GM12878 (cell line): ENCODE measurements at regions not wholly inside any gene's neighbourhood (a gene's known extent, or its start where the extent isn't known, plus 50 kb on each side); places are given as distances from the start of the nearest gene placed in this dataset.

Source experiments
- ATAC-seq: fragments of 200-7000 bp; cut with Tn5 transposase; 3 replicates; pipeline ENCODE4 v1.9.1; 2020; ENCODE audit warnings: mild to moderate bottlenecking, moderate library complexity
- BruUV-seq: library from RNA; stranded (reverse); fragments of 400-500 nt; replicated peaks from 2 replicates; lab custom pipeline; 2021; lab: Mats Ljungman, UMichigan
- CTCF ChIA-PET: fragments of 300-600 bp; sonication (Branson Sonifier 250); formaldehyde crosslinking; extraction: SDS; loops from one replicate; lab custom pipeline; 2021; ENCODE audit warnings: inconsistent platforms; lab: Yijun Ruan, JAX
- POLR2A ChIA-PET: fragments of 350-600 bp; formaldehyde crosslinking; extraction: SDS; loops from one replicate; lab custom pipeline; 2021; ENCODE audit warnings: inconsistent platforms; lab: Charles Lee
- RAD21 ChIA-PET: fragments of 300-600 bp; sonication (Branson Sonifier 250); formaldehyde crosslinking; loops from one replicate; lab custom pipeline; 2023; ENCODE audit warnings: antibody characterized with exemption; ENCODE audit not compliant: unreplicated experiment; lab: Charles Lee
- SMC1A ChIA-PET: fragments of 300-600 bp; sonication (Branson Sonifier 250); formaldehyde crosslinking; loops from one replicate; lab custom pipeline; 2023; ENCODE audit not compliant: unreplicated experiment, uncharacterized antibody; lab: Charles Lee
- DNase-seq: peaks from one replicate; pipeline ENCODE4 v3.0.0-alpha.2; 2011; ENCODE audit warnings: low read depth, low spot score
- FAIRE-seq: peaks from 3 replicates; lab custom pipeline; 2011; peaks lifted over from hg19 to GRCh38; lab: Jason Lieb, UNC
- H2AFZ ChIP-seq: 2 replicates; pipeline ENCODE4 v1.6.0; 2011; ENCODE audit warnings: low read depth, low read length, control low read depth; ENCODE audit not compliant: control insufficient read depth
- H3K27ac ChIP-seq: 2 replicates; pipeline ENCODE4 v1.5.1; 2011; ENCODE audit warnings: control low read depth; ENCODE audit not compliant: control insufficient read depth, insufficient read depth
- H3K27me3 ChIP-seq, 2 experiments: replicated peaks in 1 of 2; 2 replicates each; pipeline versions ENCODE4 v1.6.0 to v1.6.1; 2011; ENCODE audit warnings: low read length in 1 of 2; ENCODE audit not compliant: control insufficient read depth in 2 of 2, insufficient read depth in 2 of 2
- H3K36me3 ChIP-seq, 2 experiments: 2 replicates each; pipeline ENCODE4 v1.5.1; 2011; ENCODE audit warnings: low read length in 1 of 2; ENCODE audit not compliant: control insufficient read depth in 2 of 2, insufficient read depth in 2 of 2
- H3K4me1 ChIP-seq: 2 replicates; pipeline ENCODE4 v1.6.1; 2011; ENCODE audit warnings: mild to moderate bottlenecking, low read length, moderate library complexity, mixed read lengths; ENCODE audit not compliant: control insufficient read depth, insufficient read depth
- H3K4me2 ChIP-seq: 2 replicates; pipeline ENCODE4 v1.6.0; 2011; ENCODE audit warnings: control low read depth; ENCODE audit not compliant: control insufficient read depth, insufficient read depth
- H3K4me3 ChIP-seq: fragments of 200-600 bp; sonication (generic); 2 replicates; pipeline ENCODE4 v1.5.1; 2016
- H3K79me2 ChIP-seq: 2 replicates; pipeline ENCODE4 v1.6.0; 2011; ENCODE audit warnings: low read length; ENCODE audit not compliant: control insufficient read depth, insufficient read depth
- H3K9ac ChIP-seq: 2 replicates; pipeline ENCODE4 v1.8.0; 2011; ENCODE audit warnings: low read length, control low read depth, mixed read lengths; ENCODE audit not compliant: control insufficient read depth, insufficient read depth
- H3K9me3 ChIP-seq: replicated peaks from 3 replicates; pipeline ENCODE4 v1.5.1; 2011; ENCODE audit warnings: mild to moderate bottlenecking, low read length; ENCODE audit not compliant: control insufficient read depth, insufficient read depth
- H4K20me1 ChIP-seq: 2 replicates; pipeline ENCODE4 v1.6.0; 2011; ENCODE audit not compliant: control insufficient read depth, insufficient read depth
- ASH2L ChIP-seq: fragments of 300-600, 200-600 bp; sonication (generic); IDR thresholded peaks from 2 replicates; pipeline ENCODE4 v1.6.1; 2017; ENCODE audit warnings: low read depth, mild to moderate bottlenecking, borderline replicate concordance
- BACH1 ChIP-seq: fragments of 450-650 bp; IDR thresholded peaks from 2 replicates; pipeline ENCODE4 v1.6.1; 2017; ENCODE audit warnings: mild to moderate bottlenecking, borderline replicate concordance
- BCL11A ChIP-seq: IDR thresholded peaks from 2 replicates; pipeline ENCODE4 v1.6.1; 2011; ENCODE audit warnings: low read depth, low read length
- CHD1 ChIP-seq: IDR thresholded peaks from 2 replicates; pipeline ENCODE4 v1.6.1; 2012; ENCODE audit warnings: low read depth, low read length, improper control_type of control experiment
- ESRRA ChIP-seq: IDR thresholded peaks from 2 replicates; pipeline ENCODE4 v1.6.1; 2012; ENCODE audit warnings: mild to moderate bottlenecking, low read length, improper control_type of control experiment
- HDGF ChIP-seq: fragments of 450-650 bp; IDR thresholded peaks from 2 replicates; pipeline ENCODE4 v1.6.1; 2016; ENCODE audit warnings: antibody characterized with exemption
- POLR2AphosphoS2 ChIP-seq: IDR thresholded peaks from 2 replicates; pipeline ENCODE4 v1.6.1; 2011; ENCODE audit warnings: low read depth, mild to moderate bottlenecking, low read length, improper control_type of control experiment, moderate library complexity
- POU2F2 ChIP-seq: IDR thresholded peaks from 3 replicates; pipeline ENCODE4 v1.6.1; 2011; ENCODE audit warnings: low read depth, mild to moderate bottlenecking, low read length, borderline replicate concordance
- RB1 ChIP-seq: fragments of 450-650 bp; formaldehyde crosslinking; IDR thresholded peaks from 2 replicates; pipeline ENCODE4 v1.6.1; 2017; ENCODE audit warnings: mild to moderate bottlenecking, borderline replicate concordance
- ZNF217 ChIP-seq: fragments of 450-650 bp; IDR thresholded peaks from 2 replicates; pipeline ENCODE4 v1.6.1; 2017; ENCODE audit warnings: antibody characterized with exemption, mild to moderate bottlenecking
- ZSCAN29 ChIP-seq: fragments of 450-650 bp; IDR thresholded peaks from 2 replicates; pipeline ENCODE4 v1.6.1; 2017; ENCODE audit warnings: mild to moderate bottlenecking, moderate library complexity
- WGBS: methylation state at CpG from one replicate; pipeline ENCODE4 v1.1.6; 2016; ENCODE audit warnings: low lambda C conversion rate; ENCODE audit not compliant: insufficient replicate concordance, insufficient coverage; ENCODE audit errors: missing lambda C conversion rate; 5-methylcytosine and 5-hydroxymethylcytosine counted together
- in situ Hi-C: fragments of 300-500 bp; cut with MboI; formaldehyde crosslinking; loops from 9 replicates; pipeline ENCODE4 v1.14.3; 2018; ENCODE audit warnings: mixed read lengths
- intact Hi-C: fragments of 100-400 bp; cut with micrococcal nuclease; formaldehyde crosslinking; loops from one replicate; pipeline ENCODE4 v1.14.2; 2022; ENCODE audit not compliant: unreplicated experiment
- TF ChIP-seq, protein P1 (sequence below): fragments of 450-650 bp; IDR thresholded peaks from 2 replicates; pipeline ENCODE4 v1.6.1; 2017; ENCODE audit warnings: borderline replicate concordance
- TF ChIP-seq, protein P2 (sequence below): fragments of 450-650 bp; formaldehyde crosslinking; IDR thresholded peaks from 2 replicates; pipeline ENCODE4 v1.4.0; 2022; ENCODE audit warnings: mild to moderate bottlenecking, moderate library complexity
- TF ChIP-seq, protein P3 (sequence below): fragments of 450-650 bp; IDR thresholded peaks from 2 replicates; pipeline ENCODE4 v1.6.1; 2014; ENCODE audit warnings: mild to moderate bottlenecking
- TF ChIP-seq, protein P4 (sequence below): fragments of 450-650 bp; IDR thresholded peaks from 2 replicates; pipeline ENCODE4 v1.6.1; 2016; ENCODE audit warnings: mild to moderate bottlenecking

DNA sequence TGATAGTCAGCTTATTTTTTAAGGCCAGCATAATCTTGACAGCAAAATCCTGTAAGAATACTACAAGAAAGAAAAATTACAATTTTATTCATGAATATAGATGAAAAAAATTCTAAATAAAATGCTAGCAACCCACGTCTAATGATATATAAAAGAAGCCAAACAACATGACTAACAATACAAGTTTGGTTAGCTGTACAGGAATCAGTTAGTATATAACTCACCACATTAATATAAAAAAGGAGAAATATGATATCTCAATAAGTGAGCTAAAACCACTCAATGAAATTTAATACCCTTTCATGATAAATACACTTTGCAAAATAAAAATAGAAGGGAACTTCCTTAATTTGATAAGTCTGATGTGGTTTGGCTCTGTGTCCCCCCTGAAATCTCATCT, 139.7 kb upstream of the MAN2A1 start:
- BruUV-seq: no TSS peak
- POLR2A ChIA-PET: no interaction called here
- FAIRE-seq: no peak

More for the DNA sequence above, 139.7 kb upstream of the MAN2A1 start:
- TF ChIP-seq BACH1 (no peak), ZNF217 (no peak), ESRRA (no peak), ASH2L (no peak), HDGF (no peak), ZSCAN29 (no peak), POLR2AphosphoS2 (no peak), POU2F2 (no peak), RB1 (no peak), CHD1 (no peak), BCL11A (no peak)
- TF ChIP-seq, protein P1, sequence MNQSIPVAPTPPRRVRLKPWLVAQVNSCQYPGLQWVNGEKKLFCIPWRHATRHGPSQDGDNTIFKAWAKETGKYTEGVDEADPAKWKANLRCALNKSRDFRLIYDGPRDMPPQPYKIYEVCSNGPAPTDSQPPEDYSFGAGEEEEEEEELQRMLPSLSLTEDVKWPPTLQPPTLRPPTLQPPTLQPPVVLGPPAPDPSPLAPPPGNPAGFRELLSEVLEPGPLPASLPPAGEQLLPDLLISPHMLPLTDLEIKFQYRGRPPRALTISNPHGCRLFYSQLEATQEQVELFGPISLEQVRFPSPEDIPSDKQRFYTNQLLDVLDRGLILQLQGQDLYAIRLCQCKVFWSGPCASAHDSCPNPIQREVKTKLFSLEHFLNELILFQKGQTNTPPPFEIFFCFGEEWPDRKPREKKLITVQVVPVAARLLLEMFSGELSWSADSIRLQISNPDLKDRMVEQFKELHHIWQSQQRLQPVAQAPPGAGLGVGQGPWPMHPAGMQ: no peak
- TF ChIP-seq, protein P2, sequence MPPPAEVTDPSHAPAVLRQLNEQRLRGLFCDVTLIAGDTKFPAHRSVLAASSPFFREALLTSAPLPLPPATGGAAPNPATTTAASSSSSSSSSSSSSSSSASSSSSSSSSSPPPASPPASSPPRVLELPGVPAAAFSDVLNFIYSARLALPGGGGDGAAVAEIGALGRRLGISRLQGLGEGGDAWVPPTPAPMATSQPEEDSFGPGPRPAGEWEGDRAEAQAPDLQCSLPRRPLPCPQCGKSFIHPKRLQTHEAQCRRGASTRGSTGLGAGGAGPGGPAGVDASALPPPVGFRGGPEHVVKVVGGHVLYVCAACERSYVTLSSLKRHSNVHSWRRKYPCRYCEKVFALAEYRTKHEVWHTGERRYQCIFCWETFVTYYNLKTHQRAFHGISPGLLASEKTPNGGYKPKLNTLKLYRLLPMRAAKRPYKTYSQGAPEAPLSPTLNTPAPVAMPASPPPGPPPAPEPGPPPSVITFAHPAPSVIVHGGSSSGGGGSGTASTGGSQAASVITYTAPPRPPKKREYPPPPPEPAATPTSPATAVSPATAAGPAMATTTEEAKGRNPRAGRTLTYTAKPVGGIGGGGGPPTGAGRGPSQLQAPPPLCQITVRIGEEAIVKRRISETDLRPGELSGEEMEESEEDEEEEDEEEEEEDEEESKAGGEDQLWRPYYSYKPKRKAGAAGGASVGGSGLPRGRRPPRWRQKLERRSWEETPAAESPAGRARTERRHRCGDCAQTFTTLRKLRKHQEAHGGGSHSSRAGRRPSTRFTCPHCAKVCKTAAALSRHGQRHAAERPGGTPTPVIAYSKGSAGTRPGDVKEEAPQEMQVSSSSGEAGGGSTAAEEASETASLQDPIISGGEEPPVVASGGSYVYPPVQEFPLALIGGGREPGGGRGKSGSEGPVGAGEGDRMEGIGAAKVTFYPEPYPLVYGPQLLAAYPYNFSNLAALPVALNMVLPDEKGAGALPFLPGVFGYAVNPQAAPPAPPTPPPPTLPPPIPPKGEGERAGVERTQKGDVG: no peak
- TF ChIP-seq, protein P3, sequence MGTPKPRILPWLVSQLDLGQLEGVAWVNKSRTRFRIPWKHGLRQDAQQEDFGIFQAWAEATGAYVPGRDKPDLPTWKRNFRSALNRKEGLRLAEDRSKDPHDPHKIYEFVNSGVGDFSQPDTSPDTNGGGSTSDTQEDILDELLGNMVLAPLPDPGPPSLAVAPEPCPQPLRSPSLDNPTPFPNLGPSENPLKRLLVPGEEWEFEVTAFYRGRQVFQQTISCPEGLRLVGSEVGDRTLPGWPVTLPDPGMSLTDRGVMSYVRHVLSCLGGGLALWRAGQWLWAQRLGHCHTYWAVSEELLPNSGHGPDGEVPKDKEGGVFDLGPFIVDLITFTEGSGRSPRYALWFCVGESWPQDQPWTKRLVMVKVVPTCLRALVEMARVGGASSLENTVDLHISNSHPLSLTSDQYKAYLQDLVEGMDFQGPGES: no peak
- TF ChIP-seq, protein P4, sequence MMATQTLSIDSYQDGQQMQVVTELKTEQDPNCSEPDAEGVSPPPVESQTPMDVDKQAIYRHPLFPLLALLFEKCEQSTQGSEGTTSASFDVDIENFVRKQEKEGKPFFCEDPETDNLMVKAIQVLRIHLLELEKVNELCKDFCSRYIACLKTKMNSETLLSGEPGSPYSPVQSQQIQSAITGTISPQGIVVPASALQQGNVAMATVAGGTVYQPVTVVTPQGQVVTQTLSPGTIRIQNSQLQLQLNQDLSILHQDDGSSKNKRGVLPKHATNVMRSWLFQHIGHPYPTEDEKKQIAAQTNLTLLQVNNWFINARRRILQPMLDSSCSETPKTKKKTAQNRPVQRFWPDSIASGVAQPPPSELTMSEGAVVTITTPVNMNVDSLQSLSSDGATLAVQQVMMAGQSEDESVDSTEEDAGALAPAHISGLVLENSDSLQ: no peak
- TF ChIP-seq, all 136 proteins: peak for 0
- intact Hi-C loops (no loop called here), in situ Hi-C loops (no loop called here)
- H3K4me1 ChIP-seq: no peaks in the 10 kb centered on the region
- no peak overlapping the region for H3K9ac ChIP-seq
- no peak overlapping the region for H2AFZ ChIP-seq
- no peaks in the 10 kb centered on the region for H4K20me1 ChIP-seq
- no peaks in the 10 kb centered on the region for H3K27me3 ChIP-seq
- SMC1A ChIA-PET: no interaction called here
- RAD21 ChIA-PET: no interaction called here
- H3K4me2 ChIP-seq: no peak overlapping the region
- no peak for ATAC-seq
- CTCF ChIA-PET: no interaction called here
- H3K79me2 ChIP-seq: no peaks in the 10 kb centered on the region
- DNase-seq: no peak
- no peaks in the 10 kb centered on the region for H3K36me3 ChIP-seq
- no peak overlapping the region for H3K4me3 ChIP-seq
- 0% methylated on average over 1 of the region's 1 CpG for WGBS
- H3K9me3 ChIP-seq: no peaks in the 10 kb centered on the region
- H3K27ac ChIP-seq: no peak overlapping the region
